Gastroesophageal sphincter (tissue), 4 donors: ENCODE measurements at regions not wholly inside any gene's neighbourhood (a gene's known extent, or its start where the extent isn't known, plus 50 kb on each side); places are given as distances from the start of the nearest gene placed in this dataset.

Experiments
- ATAC-seq: fragments of 150-250 bp; one replicate; pipeline ENCODE4 v1.9.1; 2016; ENCODE audit warnings: mild to moderate bottlenecking, moderate library complexity
- H3K27ac ChIP-seq, 4 donors: fragments of 200-600 bp; sonication (generic) in 3 of 4; 1 replicate in 3 of 4; 2 replicates in 1 of 4; pipeline ENCODE4 v1.5.1; 2016 to 2019
- H3K27me3 ChIP-seq: fragments of 200-600 bp; sonication (generic); one replicate; pipeline ENCODE4 v1.5.1; 2019
- H3K36me3 ChIP-seq, 2 donors: fragments of 200-600 bp; sonication (generic); one replicate each; pipeline ENCODE4 v1.5.1; 2019; ENCODE audit warnings: control low read depth in 1 of 2
- H3K4me1 ChIP-seq, 3 donors: fragments of 200-600 bp; sonication (generic); 1 replicate in 2 of 3; 2 replicates in 1 of 3; pipeline ENCODE4 v1.5.1; 2016 to 2019; ENCODE audit warnings: control low read depth in 2 of 3
- H3K4me3 ChIP-seq, 2 donors: fragments of 200-600 bp; sonication (generic); one replicate each; pipeline ENCODE4 v1.5.1; 2019; ENCODE audit warnings: mild to moderate bottlenecking in 1 of 2, moderate library complexity in 1 of 2
- H3K9me3 ChIP-seq, 3 donors: fragments of 200-600 bp; sonication (generic); one replicate each; pipeline ENCODE4 v1.5.1; 2017 to 2019; ENCODE audit warnings: control low read depth in 2 of 3
- EP300 ChIP-seq: sonication (generic); formaldehyde crosslinking; IDR thresholded peaks from one replicate; pipeline ENCODE4 v1.6.1; 2017; ENCODE audit warnings: antibody characterized with exemption, mild to moderate bottlenecking
- POLR2A ChIP-seq, 2 donors: fragments of 450-650 bp; IDR thresholded peaks; one replicate each; pipeline ENCODE4 v1.6.1; 2017; ENCODE audit warnings: antibody characterized with exemption in 2 of 2, mild to moderate bottlenecking in 2 of 2, moderate library complexity in 1 of 2
- POLR2AphosphoS5 ChIP-seq: sonication (generic); formaldehyde crosslinking; IDR thresholded peaks from one replicate; pipeline ENCODE4 v1.6.1; 2017; ENCODE audit warnings: antibody characterized with exemption
- WGBS, 2 donors: methylation state at CpG; one replicate each; pipeline ENCODE4 v1.1.5; 2018; ENCODE audit warnings: low coverage in 1 of 2; 5-methylcytosine and 5-hydroxymethylcytosine counted together
- TF ChIP-seq, protein P1 (sequence below), 4 experiments: fragments of 200-600 bp in 2 of 4; fragments of 450-650 bp in 2 of 4; sonication (generic) in 1 of 4; IDR thresholded peaks; one replicate each; pipeline ENCODE4 v1.5.1; 2017 to 2019; ENCODE audit warnings: antibody characterized with exemption in 4 of 4, mild to moderate bottlenecking in 2 of 4, moderate library complexity in 2 of 4

- H3K27me3 ChIP-seq = peaks cover 17% of the 10 kb centered on the region
- WGBS, 2 donors = 74 to 75% methylated on average over 7 to 9 of the region's 9 CpGs
- H3K4me3 ChIP-seq = no peak overlapping the region
Observed at GRCh38 chr5:77928776-77929300, 152.7 kb upstream of the TBCA start.

DNA sequence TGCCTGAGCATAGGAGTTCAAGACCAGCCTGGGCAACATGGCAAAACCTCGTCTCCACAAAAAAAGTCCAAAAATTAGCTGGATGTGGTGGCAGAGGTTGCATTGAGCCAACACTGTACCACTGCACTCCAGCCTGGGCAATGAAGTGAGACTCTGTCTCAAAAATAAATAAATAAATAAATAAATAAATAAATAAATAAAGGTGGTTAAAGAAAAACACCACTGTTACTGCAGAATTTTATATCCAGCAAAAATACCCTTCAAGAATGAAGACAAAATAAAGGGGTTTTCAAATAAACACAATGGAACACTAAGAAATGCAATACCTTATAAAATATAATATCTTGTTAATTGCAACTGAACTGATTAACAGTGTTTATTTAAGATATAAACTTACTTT lies 150.2 kb upstream of the TBCA start:
- TF ChIP-seq EP300 (no peak), POLR2AphosphoS5 (no peak), POLR2A (IDR thresholded peaks at IDR 0.05) (no peak)
- TF ChIP-seq, protein P1, sequence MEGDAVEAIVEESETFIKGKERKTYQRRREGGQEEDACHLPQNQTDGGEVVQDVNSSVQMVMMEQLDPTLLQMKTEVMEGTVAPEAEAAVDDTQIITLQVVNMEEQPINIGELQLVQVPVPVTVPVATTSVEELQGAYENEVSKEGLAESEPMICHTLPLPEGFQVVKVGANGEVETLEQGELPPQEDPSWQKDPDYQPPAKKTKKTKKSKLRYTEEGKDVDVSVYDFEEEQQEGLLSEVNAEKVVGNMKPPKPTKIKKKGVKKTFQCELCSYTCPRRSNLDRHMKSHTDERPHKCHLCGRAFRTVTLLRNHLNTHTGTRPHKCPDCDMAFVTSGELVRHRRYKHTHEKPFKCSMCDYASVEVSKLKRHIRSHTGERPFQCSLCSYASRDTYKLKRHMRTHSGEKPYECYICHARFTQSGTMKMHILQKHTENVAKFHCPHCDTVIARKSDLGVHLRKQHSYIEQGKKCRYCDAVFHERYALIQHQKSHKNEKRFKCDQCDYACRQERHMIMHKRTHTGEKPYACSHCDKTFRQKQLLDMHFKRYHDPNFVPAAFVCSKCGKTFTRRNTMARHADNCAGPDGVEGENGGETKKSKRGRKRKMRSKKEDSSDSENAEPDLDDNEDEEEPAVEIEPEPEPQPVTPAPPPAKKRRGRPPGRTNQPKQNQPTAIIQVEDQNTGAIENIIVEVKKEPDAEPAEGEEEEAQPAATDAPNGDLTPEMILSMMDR (IDR thresholded peaks at IDR 0.05) = no peak
- Histone ChIP-seq H3K36me3 (no peaks in the 10 kb centered on the region), H3K4me3 (no peak overlapping the region), H3K27me3 (peaks cover 14% of the 10 kb centered on the region), H3K4me1 (no peaks in the 10 kb centered on the region), H3K9me3 (peaks cover 0 to 14% (median 0%) of the 10 kb centered on the region in 3 donors), H3K27ac (no peak overlapping the region)
- no peak for ATAC-seq
- WGBS, 2 donors = 93% methylated on average over 1 of the region's 1 CpG; no CpG with 5 or more reads in 1 of the 2 donors

More at GRCh38 chr5:77928776-77929300, 152.7 kb upstream of the TBCA start:
- Histone ChIP-seq H3K27ac (no peak overlapping the region), H3K36me3 (no peaks in the 10 kb centered on the region), H3K4me1 (no peaks in the 10 kb centered on the region), H3K9me3 (peaks cover 0 to 14% (median 0%) of the 10 kb centered on the region in 3 donors)
- no peak for ATAC-seq
- TF ChIP-seq EP300 (no peak), POLR2AphosphoS5 (no peak), POLR2A (IDR thresholded peaks at IDR 0.05) (no peak)
- TF ChIP-seq, protein P1 (IDR thresholded peaks at IDR 0.05) = no peak

GRCh38 chr5:77925503-77925902 lies 149.4 kb upstream of the TBCA start:
- no peak for TF ChIP-seq POLR2AphosphoS5
- no peak for TF ChIP-seq POLR2A (IDR thresholded peaks at IDR 0.05)
- TF ChIP-seq EP300 = no peak
- TF ChIP-seq, protein P1 (IDR thresholded peaks at IDR 0.05) = no peak
- no peak for ATAC-seq
- Histone ChIP-seq H3K4me3 (no peak overlapping the region), H3K27ac (no peak overlapping the region), H3K9me3 (peaks cover 0 to 14% (median 0%) of the 10 kb centered on the region in 3 donors), H3K27me3 (peaks cover 11% of the 10 kb centered on the region), H3K4me1 (no peaks in the 10 kb centered on the region), H3K36me3 (no peaks in the 10 kb centered on the region)
- WGBS, 2 donors = 92 to 100% methylated on average over 3 of the region's 3 CpGs

DNA sequence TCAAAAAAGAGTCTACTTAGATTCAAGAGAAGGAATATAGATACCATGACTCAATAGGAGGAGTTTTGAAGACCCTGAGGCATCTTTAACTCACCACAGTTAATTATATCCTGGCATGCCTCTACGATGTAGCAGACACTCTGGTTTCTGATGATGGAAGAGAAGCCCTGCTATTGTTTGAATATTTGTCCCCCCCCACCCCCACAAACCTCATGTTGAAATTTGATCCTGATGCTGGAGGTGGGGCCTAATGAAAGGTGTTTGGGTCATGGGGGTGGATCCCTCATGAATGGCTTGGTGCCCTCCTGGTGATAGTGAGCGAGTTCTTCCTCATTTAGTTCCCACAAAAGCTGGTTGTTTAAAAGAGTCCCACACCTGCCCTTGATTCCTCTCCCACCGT lies 147.9 kb upstream of the TBCA start:
- 58% methylated on average over 1 of the region's 3 CpGs; no CpG with 5 or more reads in 1 of the 2 donors for WGBS, 2 donors
- no peak overlapping the region for H3K4me3 ChIP-seq
- TF ChIP-seq, protein P1 (IDR thresholded peaks at IDR 0.05) = no peak
- TF ChIP-seq POLR2A (IDR thresholded peaks at IDR 0.05) (no peak), POLR2AphosphoS5 (no peak), EP300 (no peak)
- no peak for ATAC-seq
- peaks cover 0 to 14% (median 0%) of the 10 kb centered on the region in 3 donors for H3K9me3 ChIP-seq
- H3K36me3 ChIP-seq = no peaks in the 10 kb centered on the region
- H3K27me3 ChIP-seq = peaks cover 11% of the 10 kb centered on the region
- H3K27ac ChIP-seq = no peak overlapping the region
- H3K4me1 ChIP-seq = no peaks in the 10 kb centered on the region

GRCh38 chr5:77923666-77924065 lies 147.5 kb upstream of the TBCA start:
- H3K36me3 ChIP-seq = no peaks in the 10 kb centered on the region
- H3K4me1 ChIP-seq = no peaks in the 10 kb centered on the region
- no peak overlapping the region for H3K27ac ChIP-seq
- no peak for TF ChIP-seq EP300
- TF ChIP-seq, protein P1 (IDR thresholded peaks at IDR 0.05) = no peak
- TF ChIP-seq POLR2A (IDR thresholded peaks at IDR 0.05) = no peak
- TF ChIP-seq POLR2AphosphoS5 = no peak
- no peak overlapping the region for H3K4me3 ChIP-seq
- H3K27me3 ChIP-seq = peaks cover 11% of the 10 kb centered on the region
- no peak for ATAC-seq
- H3K9me3 ChIP-seq = peaks cover 0 to 14% (median 0%) of the 10 kb centered on the region in 3 donors
- WGBS, 2 donors = 73 to 75% methylated on average over 2 to 4 of the region's 4 CpGs
